NCI-H1092 (cell line): ENCODE measurements at regions not wholly inside any gene's neighbourhood (a gene's known extent, or its start where the extent isn't known, plus 50 kb on each side); places are given as distances from the start of the nearest gene placed in this dataset.
"Not testable (repeated sequence)": the region's sequence is repeated elsewhere in the genome, so short reads cannot be mapped to it uniquely, and the experiment has no call there.

ENCODE experiments used
- DNase-seq: peaks from one replicate; lab custom pipeline; 2025; lab: John Stamatoyannopoulos, UW

- DNase-seq: no peak
These were observed 74.1 kb downstream of the SLC35B3 start for GRCh38 chr6:8361259-8361658.

DNA sequence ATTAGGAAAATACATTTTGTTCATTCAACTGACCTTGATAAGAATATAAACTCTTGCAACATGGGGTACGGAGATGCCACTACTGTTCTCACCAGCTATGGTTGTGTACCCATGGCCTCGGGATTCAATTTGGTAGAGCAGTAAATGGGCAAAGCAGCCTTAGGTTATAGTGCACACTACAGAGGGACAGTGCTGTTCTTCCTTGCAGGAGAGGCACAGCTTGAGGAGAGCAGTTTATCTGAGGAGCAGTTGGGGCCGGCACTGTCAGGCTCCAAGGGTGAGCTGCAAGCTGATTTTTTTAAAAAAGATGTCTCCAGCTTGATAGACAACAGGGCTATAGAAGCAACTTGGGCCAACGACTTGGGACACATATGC lies 82.4 kb downstream of the SLC35B3 start:
- no peak for DNase-seq

DNA sequence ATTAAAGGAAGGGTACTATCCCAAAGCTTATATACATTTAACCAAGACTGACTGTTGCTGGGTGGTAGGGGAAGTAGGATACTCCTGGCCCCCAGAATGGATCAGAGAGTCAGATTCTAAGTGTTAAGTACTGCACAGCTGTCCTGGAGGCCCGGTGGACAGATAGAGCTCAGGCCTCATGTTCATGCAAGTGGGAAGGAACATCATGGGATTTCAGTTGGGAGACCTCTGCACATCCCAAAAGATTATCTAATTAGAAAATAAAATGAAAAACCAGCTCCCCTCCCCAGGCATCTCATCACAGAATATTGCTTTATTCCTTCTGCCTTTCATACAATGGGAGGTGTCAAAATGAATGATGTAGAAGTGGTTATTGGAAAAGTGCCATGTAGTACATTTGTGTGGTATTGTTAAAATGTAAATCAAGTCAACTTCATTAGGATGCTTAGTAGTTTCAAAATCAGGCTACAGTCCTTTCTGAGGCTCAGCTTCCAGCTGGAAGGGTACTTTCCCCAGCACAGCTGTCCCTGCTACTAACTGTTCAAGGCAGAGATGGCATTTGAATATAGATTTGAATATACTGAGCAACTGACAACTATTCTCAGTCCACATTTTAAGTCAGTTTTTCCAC lies 82.9 kb downstream of the SLC35B3 start:
- DNase-seq: no peak

GRCh38 chr6:8343600-8343999 lies 91.7 kb downstream of the SLC35B3 start:
- DNase-seq: no peak

GRCh38 chr6:8342241-8342819 lies 93.0 kb downstream of the SLC35B3 start:
- DNase-seq: no peak

DNA sequence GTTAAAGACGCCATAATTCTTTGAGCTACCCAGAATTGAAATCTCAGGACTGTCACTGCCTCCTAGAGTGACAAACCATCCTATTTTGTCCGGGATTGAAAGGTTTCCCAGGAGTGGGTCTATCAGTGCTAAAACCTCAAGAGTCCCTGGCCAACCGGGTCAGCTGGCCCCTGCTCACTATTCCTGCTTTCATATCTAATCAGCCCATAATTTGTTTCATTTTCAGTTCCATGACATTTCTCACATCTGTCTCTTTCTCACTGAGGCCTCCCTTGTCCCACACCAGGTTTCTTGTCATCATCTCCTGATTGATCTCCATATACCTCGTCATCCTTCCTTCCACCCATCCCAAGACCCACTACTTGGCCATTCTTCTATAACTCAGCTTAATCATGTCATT lies 98.2 kb downstream of the SLC35B3 start:
- no peak for DNase-seq

DNA sequence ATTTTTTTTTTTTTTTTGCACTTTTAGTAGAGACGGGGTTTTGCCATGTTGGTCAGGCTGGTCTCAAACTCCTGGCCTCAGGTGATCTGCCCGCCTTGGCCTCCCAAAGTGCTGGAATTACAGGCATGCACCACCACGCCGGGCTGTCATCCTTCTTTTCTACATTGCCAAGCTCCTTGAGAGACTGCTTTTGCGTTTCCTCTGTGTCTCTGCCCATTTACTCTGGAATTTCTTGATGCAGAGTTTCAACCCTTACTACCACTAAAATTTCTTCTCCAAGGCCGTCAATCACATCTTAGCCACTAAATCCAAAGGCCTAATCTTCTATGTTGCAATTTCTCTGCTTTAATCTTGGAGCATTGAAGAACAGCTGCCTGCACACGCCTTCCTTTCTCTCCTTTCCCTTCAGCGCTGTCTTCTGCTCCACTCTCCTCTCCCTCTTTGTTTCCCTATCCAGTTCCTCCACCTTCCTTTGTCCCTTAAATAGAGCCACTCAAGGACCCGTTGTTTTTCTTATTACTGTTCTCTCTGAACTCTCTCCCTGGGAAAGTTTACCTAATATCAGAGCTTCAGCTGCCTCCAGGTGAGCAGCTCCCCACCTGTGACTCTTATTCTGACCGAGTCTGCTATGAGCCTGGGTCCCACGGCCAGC lies 98.8 kb downstream of the SLC35B3 start:
- no peak for DNase-seq

- DNase-seq: no peak
These were observed 99.4 kb downstream of the SLC35B3 start for GRCh38 chr6:8335896-8336295.

- DNase-seq: no peak
These were observed 100.0 kb downstream of the SLC35B3 start for GRCh38 chr6:8335381-8335780.

DNA sequence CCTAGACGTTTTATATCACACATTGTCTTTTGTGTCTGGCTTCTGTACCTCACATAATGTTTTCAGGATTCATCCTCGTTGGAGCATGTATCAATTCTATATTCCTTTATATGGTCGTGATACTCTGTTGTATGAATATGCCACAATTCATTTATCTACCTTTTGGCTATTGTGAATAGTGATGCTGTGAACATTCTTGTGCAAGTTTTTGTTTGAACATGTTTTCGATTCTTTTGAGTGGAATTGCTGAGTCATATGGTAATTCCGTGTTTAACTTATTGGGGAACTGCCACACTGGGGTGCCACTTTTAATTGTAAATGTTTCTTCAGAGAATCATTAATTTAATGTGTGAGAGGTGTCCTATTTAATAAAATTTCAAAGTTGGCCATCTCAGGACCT lies 101.2 kb downstream of the SLC35B3 start:
- DNase-seq: no peak

DNA sequence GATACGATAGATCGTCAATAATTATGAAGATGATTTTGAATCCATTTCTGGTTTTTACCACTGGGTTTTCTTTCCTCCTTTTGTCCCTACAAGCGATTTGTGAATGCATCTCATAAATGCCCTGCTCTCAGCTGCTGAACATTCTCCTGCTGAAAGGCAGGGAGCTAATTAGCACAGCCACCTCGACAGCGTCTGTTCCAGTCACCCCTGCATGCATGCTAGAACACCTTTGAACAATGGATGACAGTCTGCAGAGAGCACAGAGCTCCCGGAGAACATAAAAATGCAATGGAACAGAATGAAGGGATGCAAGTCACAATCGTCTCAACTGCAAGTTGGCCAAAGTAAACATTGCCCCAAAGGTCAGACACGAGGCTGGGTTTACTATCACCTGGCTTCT lies 105.8 kb downstream of the SLC35B3 start:
- DNase-seq: no peak

DNA sequence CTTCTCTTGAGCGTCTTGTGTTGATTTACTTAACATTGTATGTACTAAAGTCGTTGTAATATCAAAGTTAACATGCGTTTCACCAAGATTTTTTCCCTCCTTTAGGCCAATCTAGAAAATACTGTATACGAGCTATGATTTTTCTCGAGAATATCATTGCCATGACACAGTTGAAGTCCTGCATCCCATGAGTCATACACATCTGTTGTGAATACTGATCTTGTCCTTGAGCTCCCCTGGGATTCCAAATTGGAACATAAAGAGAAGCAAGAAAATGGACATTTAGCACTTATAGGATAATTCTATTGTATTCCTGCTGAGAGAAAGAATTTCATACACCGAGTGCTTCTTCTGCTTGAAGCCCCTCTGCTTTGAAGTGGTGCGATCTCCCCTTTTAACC lies 109.6 kb downstream of the SLC35B3 start:
- DNase-seq: no peak

DNA sequence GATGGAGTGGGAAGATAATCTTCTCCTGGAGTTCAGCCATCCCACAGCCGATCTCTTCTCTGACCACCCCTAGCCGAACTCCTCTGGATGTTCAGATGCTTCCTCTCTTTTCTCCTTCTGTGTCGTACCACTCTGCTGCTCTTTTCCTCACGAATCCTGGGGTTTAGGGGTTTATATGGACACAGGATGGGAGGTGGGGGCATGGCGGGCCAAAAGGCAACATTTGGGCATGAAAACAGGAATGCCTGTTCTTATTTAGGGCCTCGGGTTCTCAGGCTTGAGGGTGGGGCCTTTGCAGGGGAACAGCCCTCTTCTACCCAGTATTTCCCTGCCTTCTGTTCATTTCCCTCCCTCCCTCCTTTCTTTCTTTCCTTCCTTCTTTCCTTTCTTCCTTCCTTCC lies 112.7 kb downstream of the SLC35B3 start:
- DNase-seq: no peak

GRCh38 chr6:8321671-8322404 lies 113.5 kb downstream of the SLC35B3 start:
- DNase-seq: no peak

- no peak for DNase-seq
These were observed 120.2 kb downstream of the SLC35B3 start for GRCh38 chr6:8315154-8315553.

- no peak for DNase-seq
These were observed 133.8 kb downstream of the SLC35B3 start for GRCh38 chr6:8301502-8301901.

- DNase-seq: no peak
These were observed 136.3 kb downstream of the SLC35B3 start for GRCh38 chr6:8299034-8299433.

GRCh38 chr6:8282946-8283345 lies 152.4 kb downstream of the SLC35B3 start:
- not testable (repeated sequence) for DNase-seq

- DNase-seq: no peak
These were observed 153.0 kb downstream of the SLC35B3 start for GRCh38 chr6:8282380-8282779.

DNA sequence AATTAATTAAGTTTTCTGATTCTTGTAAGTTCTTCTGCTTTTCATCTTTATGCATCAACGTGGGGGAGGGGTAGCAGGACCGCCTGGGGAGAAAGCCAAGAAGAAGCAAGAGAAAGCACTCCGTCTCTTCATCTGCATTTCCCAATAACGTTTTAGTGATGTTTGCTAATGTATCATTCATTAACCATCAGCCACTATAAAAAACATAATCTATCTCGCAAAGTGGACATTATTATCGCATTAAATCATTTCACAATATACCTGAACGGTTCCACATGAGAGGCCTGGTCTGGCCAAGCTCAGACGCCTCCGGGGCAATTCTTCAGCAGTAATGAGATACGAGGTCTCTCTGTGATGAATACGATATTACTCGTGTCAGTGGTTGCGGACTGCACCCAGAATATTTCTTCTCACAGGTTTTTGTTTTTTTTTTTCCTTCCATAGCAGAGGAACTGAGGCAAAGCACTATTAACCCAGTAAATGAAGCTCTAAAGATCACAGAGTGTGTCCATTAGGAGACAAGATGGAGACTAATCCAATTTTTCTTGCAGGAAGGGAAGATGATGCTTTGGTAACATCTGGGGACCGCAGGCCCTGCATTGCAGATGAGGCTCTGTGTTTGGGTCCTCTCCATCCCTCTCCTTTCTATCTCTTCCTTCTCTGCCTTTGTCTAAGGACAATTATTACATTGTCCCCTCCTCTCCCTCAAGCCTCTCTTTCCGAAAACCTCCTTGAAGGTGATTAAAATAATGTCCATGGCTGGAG lies 156.1 kb downstream of the SLC35B3 start:
- DNase-seq: no peak

DNA sequence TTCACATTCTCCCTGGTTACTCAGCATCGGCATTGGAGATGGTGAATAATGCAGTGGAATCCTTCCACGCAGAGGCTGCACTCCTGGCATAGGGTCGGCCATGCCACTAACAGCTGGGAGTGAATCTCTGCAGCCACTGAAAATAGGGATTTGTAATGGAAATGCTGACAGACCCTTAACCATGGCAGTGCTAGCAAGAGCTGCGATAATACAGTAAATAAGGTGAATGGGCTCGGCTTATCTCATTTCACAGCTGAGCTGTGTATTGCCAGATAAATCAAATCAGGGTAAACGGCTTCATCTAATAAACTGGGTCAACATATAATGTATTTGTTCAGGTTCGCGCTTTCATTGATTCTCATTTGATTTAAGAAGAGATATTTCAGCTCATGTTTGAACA lies 156.8 kb downstream of the SLC35B3 start:
- DNase-seq: no peak

DNA sequence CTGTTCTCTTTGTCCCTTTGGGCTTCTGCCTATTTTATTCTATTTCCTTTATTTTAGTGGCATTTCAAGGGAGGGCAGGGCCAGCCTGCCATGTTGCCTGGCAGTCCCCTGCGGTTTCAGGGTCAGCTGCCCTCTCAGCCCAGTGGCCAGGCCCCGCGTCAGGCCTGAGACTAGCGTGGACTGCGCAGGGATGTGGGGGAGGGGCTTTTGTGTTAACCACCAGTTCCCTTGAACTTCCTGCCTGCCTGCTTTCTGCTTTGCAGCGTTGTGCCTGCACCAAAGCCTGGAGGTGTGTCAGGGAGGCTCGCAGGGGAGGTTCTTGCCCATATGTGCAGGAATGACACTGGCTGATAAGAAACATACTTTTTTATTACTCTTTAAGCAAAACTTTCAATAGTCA lies 157.6 kb downstream of the SLC35B3 start:
- DNase-seq: no peak
